ENCODE measurements at regions not wholly inside any gene's neighbourhood (a gene's known extent, or its start where the extent isn't known, plus 50 kb on each side); places are given as distances from the start of the nearest gene placed in this dataset.

DNA sequence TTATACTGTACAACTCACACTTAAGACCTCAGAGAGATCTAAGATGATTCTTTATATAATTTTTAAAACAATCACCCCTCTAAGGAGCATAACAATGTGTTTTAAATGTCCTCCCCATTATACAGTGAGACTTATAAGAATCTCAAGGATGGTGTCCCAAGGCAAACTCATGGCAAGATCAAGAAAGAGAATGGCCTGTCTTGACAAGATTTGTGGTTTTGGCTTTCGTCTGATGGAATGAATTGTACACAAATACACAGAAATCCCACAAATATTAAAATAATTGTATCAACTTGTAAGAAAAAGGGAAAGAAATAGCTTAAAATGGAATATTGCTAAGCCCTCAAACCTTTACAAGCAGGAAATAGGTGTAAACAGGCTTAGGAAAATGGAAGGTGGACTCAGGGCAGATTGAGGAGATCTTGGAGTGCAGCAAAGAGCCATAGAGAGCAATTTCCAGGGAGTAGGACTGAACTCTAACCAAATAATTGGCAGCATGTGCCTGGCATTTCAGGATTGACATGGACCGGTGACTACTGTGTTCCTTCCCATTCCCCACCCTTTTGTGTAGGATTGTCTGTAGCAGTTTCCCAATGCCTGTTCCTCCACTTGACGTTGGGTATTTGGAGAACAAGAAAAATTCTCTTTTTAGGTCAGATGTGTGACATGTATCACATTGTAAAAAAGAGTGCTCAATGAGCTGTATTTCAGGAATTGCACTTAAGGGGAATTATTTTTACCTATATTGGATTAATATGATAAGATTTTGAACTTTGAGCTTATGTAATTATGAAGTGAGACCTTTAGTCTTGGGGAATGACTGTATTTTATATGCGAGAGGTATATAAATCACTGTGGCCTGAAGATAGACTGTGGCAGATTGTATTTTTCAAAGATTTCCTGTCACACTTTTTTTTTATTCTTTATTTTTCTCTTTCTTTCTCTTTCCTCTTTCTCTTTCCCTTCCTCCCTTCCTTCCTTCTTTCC is 317.8 kb upstream of the SLITRK3 start:
- Histone ChIP-seq H3K27me3 (no peaks in the 10 kb centered on the region), H3K9me3 (no peaks in the 10 kb centered on the region), H3K27ac (no peak overlapping the region), H3K4me3 (no peak overlapping the region), H3K36me3 (replicated peaks in 1 of 2; ENCODE audit: insufficient read depth in 1 of 2, low read depth in 2 of 2) (no peaks in the 10 kb centered on the region), H3K4me1 (no peaks in the 10 kb centered on the region)
- WGBS, 2 donors = 72 to 82% methylated on average over 4 of the region's 4 CpGs
- intact Hi-C loops (cut with DNase I) = no loop called here
- ATAC-seq (no peak), DNase-seq (no peak)
- no peak for TF ChIP-seq POLR2A (IDR thresholded peaks at IDR 0.05)
- no peak for TF ChIP-seq CTCF (IDR thresholded peaks at IDR 0.05)

DNA sequence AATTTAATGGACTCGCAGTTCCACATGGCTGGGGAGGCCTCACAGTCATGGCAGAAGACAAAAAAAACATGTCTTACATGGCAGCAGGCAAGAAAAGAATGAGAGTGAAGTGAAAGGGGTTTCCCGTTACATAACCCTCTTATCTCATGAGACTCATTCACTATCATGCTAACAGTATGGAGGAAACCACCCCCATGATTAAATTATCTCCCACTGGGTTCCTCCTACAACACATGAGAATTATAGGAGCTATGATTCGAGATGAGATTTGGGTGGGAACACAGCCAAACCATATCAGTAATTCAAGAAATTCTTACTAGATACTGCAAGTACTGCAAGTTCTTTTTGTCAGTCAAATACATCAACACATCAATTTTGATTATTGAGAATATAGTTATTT is 311.4 kb upstream of the SLITRK3 start:
- no peak overlapping the region for H3K4me3 ChIP-seq
- 73 to 81% methylated on average over 3 of the region's 3 CpGs for WGBS, 2 donors
- ATAC-seq = no peak
- DNase-seq = no peak
- H3K9me3 ChIP-seq = no peaks in the 10 kb centered on the region
- intact Hi-C loops (cut with DNase I) = no loop called here
- H3K36me3 ChIP-seq (replicated peaks in 1 of 2; ENCODE audit: insufficient read depth in 1 of 2, low read depth in 2 of 2) = no peaks in the 10 kb centered on the region
- no peak overlapping the region for H3K27ac ChIP-seq
- H3K4me1 ChIP-seq = no peaks in the 10 kb centered on the region
- TF ChIP-seq POLR2A (IDR thresholded peaks at IDR 0.05) = no peak
- no peak for TF ChIP-seq CTCF (IDR thresholded peaks at IDR 0.05)
- no peaks in the 10 kb centered on the region for H3K27me3 ChIP-seq

GRCh38 chr3:165507060-165507459 is 310.9 kb upstream of the SLITRK3 start:
- ATAC-seq = no peak
- H3K4me1 ChIP-seq = no peaks in the 10 kb centered on the region
- no peak overlapping the region for H3K27ac ChIP-seq
- no peaks in the 10 kb centered on the region for H3K27me3 ChIP-seq
- intact Hi-C loops (cut with DNase I) = no loop called here
- no peaks in the 10 kb centered on the region for H3K36me3 ChIP-seq (replicated peaks in 1 of 2; ENCODE audit: insufficient read depth in 1 of 2, low read depth in 2 of 2)
- no peak overlapping the region for H3K4me3 ChIP-seq
- WGBS, 2 donors = 92 to 94% methylated on average over 1 of the region's 1 CpG
- DNase-seq = no peak
- H3K9me3 ChIP-seq = no peaks in the 10 kb centered on the region
- TF ChIP-seq CTCF (IDR thresholded peaks at IDR 0.05) = no peak
- no peak for TF ChIP-seq POLR2A (IDR thresholded peaks at IDR 0.05)

DNA sequence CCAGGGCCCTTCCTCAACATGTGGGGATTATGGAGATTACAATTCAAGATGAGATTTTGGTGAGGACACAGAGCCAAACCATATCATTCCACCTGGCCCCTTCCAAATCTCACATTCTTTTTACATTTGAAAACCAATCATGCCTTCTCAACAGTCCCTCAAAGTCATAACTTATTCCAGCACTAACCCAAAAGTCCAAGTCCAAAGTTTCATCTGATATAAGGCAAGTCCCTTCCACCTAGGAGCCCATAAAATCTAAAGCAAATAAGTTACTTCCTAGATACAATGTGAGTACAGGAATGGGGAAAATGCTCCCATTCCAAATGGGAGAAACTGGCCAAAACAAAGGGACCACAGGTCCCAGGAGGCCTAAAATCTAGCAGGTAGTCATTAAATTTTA is 309.5 kb upstream of the SLITRK3 start:
- intact Hi-C loops (cut with DNase I) = no loop called here
- H3K4me1 ChIP-seq = no peaks in the 10 kb centered on the region
- no peaks in the 10 kb centered on the region for H3K9me3 ChIP-seq
- ATAC-seq (no peak), DNase-seq (no peak)
- no peak overlapping the region for H3K4me3 ChIP-seq
- H3K36me3 ChIP-seq (replicated peaks in 1 of 2; ENCODE audit: insufficient read depth in 1 of 2, low read depth in 2 of 2) = no peaks in the 10 kb centered on the region
- no peak overlapping the region for H3K27ac ChIP-seq
- no peak for TF ChIP-seq CTCF (IDR thresholded peaks at IDR 0.05)
- TF ChIP-seq POLR2A (IDR thresholded peaks at IDR 0.05) = no peak
- no peaks in the 10 kb centered on the region for H3K27me3 ChIP-seq

GRCh38 chr3:165504554-165504953 is 308.4 kb upstream of the SLITRK3 start:
- no peak overlapping the region for H3K4me3 ChIP-seq
- DNase-seq = no peak
- no peaks in the 10 kb centered on the region for H3K9me3 ChIP-seq
- 89 to 93% methylated on average over 1 of the region's 1 CpG for WGBS, 2 donors
- H3K4me1 ChIP-seq = no peaks in the 10 kb centered on the region
- no peak overlapping the region for H3K27ac ChIP-seq
- H3K27me3 ChIP-seq = no peaks in the 10 kb centered on the region
- intact Hi-C loops (cut with DNase I) = no loop called here
- TF ChIP-seq POLR2A (IDR thresholded peaks at IDR 0.05) (no peak), CTCF (IDR thresholded peaks at IDR 0.05) (no peak)
- no peak for ATAC-seq
- H3K36me3 ChIP-seq (replicated peaks in 1 of 2; ENCODE audit: insufficient read depth in 1 of 2, low read depth in 2 of 2) = no peaks in the 10 kb centered on the region
